Type B pancreatic cell (in vitro differentiated cells): ENCODE measurements at regions not wholly inside any gene's neighbourhood (a gene's known extent, or its start where the extent isn't known, plus 50 kb on each side); places are given as distances from the start of the nearest gene placed in this dataset.
A peak's percentile ranks its signal among the peaks of the same experiment; 100 is the strongest.

Experiments used
- DNase-seq: peaks from one replicate; pipeline ENCODE4 v3.0.0; 2021; ENCODE audit warnings: mixed read lengths; ENCODE audit not compliant: unreplicated experiment; ENCODE audit errors: extremely low spot score
- H3K27ac Mint-ChIP-seq: 2 replicates; pipeline ENCODE4 v1.8.0; 2021; ENCODE audit warnings: mild to moderate bottlenecking, mixed read lengths
- H3K27me3 Mint-ChIP-seq: 2 replicates; pipeline ENCODE4 v1.8.0; 2021; ENCODE audit warnings: mixed read lengths
- H3K36me3 Mint-ChIP-seq: 2 replicates; pipeline ENCODE4 v1.8.0; 2021; ENCODE audit warnings: mixed read lengths
- H3K4me1 Mint-ChIP-seq: one replicate; pipeline ENCODE4 v1.8.0; 2021; ENCODE audit warnings: mixed read lengths; ENCODE audit not compliant: unreplicated experiment
- H3K4me3 Mint-ChIP-seq: 2 replicates; pipeline ENCODE4 v1.8.0; 2021; ENCODE audit warnings: mild to moderate bottlenecking, mixed read lengths
- H3K9me3 Mint-ChIP-seq: 2 replicates; pipeline ENCODE4 v1.8.0; 2021; ENCODE audit warnings: mixed read lengths
- TF ChIP-seq, protein P1 (sequence below): fragments of 200-600 bp; sonication (generic); conservative IDR thresholded peaks from 2 replicates; pipeline ENCODE4 v1.5.0; 2021; ENCODE audit warnings: antibody characterized with exemption, mild to moderate bottlenecking

DNA sequence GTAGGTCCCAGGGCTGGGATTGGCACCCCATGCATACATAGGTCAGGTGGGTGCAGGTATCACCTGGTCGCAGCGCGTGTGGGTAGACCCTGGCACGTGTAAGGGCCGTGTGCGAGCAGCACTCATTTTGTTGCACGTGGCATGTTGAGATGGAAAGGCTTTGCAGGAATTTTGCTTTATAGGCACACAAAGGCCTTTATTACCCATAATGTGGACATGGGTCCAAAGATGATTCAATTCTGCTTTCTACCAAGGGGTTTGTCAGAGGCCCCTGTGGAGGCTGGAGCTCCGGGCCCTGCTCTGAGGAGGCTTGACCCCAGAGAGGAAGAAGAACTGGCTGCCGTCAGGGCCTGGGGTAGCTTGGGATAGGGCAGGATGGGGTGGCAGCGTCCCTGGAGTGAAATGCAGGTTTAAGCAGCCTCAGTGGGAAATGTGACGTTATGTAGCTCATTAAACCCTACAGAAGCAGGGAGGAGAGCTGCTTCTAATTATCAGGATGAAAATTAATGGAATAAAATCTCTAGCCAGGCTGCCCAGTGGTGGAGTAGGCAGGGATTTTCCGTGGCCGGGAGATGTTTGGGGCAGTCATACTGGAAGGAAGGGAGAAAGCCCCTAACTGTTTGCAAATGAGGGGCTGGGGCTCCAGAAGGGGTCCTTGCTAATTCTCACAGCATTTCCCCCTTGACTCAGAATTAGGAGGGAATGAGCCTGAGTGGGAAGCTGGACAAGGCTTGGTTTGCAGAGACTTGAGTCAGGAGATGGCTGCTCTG is 103.3 kb upstream of the PITX1 start:
- Mint-ChIP-seq H3K9me3 (no peaks in the 10 kb centered on the region), H3K4me3 (no peak overlapping the region), H3K27ac (no peak overlapping the region), H3K27me3 (peaks cover 56% of the 10 kb centered on the region), H3K36me3 (no peaks in the 10 kb centered on the region), H3K4me1 (peaks cover 7% of the 10 kb centered on the region)
- TF ChIP-seq, protein P1, sequence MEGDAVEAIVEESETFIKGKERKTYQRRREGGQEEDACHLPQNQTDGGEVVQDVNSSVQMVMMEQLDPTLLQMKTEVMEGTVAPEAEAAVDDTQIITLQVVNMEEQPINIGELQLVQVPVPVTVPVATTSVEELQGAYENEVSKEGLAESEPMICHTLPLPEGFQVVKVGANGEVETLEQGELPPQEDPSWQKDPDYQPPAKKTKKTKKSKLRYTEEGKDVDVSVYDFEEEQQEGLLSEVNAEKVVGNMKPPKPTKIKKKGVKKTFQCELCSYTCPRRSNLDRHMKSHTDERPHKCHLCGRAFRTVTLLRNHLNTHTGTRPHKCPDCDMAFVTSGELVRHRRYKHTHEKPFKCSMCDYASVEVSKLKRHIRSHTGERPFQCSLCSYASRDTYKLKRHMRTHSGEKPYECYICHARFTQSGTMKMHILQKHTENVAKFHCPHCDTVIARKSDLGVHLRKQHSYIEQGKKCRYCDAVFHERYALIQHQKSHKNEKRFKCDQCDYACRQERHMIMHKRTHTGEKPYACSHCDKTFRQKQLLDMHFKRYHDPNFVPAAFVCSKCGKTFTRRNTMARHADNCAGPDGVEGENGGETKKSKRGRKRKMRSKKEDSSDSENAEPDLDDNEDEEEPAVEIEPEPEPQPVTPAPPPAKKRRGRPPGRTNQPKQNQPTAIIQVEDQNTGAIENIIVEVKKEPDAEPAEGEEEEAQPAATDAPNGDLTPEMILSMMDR, result no peak
- no peak for DNase-seq

DNA sequence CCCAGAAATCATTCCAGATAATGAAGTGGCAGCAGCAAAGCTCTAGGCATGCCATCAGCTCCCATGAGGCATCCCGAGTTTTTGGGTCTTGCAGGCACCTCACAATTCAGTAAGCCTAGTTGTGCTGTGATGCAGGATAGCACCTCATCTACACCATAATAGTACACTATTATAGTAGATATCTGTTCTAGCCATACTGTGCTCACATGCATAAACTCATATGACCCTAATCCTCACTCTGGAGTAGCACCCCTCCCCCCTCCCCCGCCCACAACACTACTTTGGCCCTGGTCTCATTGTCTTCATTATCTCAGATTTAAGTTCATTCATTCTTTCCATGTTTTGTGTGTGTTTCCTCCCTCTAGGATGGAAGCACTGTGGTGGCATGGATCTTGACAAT is 102.5 kb upstream of the PITX1 start:
- Mint-ChIP-seq H3K4me3 (no peak overlapping the region), H3K36me3 (no peaks in the 10 kb centered on the region), H3K27ac (no peak overlapping the region), H3K9me3 (no peaks in the 10 kb centered on the region), H3K4me1 (peaks cover 7% of the 10 kb centered on the region), H3K27me3 (peaks cover 58% of the 10 kb centered on the region)
- no peak for DNase-seq
- TF ChIP-seq, protein P1, result no peak

DNA sequence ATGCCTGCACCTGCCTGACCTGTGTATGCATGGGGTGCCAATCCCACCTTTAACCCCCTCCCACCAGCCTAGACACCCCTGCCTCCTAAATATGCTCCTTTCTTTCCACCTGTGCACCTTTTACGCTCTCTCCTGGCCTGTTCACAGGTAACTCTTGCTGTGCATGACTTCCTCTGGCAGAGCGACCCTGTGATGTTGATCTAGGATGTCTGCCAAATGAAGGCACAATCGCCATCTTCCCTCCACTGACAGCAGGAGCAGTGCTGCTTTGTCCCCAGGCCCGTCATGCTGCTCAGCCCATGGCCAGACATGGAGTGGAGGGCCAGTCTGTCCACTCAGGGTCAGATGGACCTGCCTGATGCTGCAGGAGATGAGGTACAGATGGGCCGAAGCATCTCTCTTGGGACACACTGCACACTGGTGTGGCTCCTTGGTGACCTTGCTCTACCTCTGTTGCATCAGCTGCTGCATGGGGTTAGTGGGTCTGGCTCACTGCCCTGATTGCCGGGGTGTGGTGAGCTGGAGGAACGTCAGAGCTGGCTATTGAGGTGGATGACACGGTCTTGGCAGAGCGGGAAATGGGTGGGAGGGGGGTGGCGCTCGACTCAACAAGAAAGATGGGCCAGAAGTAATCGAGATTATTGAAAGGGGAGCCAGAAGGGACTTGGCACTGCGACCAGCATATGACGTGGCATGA is 101.7 kb upstream of the PITX1 start:
- peaks cover 7% of the 10 kb centered on the region for H3K4me1 Mint-ChIP-seq
- peaks cover 63% of the 10 kb centered on the region for H3K27me3 Mint-ChIP-seq
- no peak overlapping the region for H3K4me3 Mint-ChIP-seq
- no peaks in the 10 kb centered on the region for H3K36me3 Mint-ChIP-seq
- TF ChIP-seq, protein P1, result no peak
- no peak for DNase-seq
- no peak overlapping the region for H3K27ac Mint-ChIP-seq
- H3K9me3 Mint-ChIP-seq, result no peaks in the 10 kb centered on the region

GRCh38 chr5:135134691-135135381 is 100.8 kb upstream of the PITX1 start:
- H3K36me3 Mint-ChIP-seq, result no peaks in the 10 kb centered on the region
- H3K27me3 Mint-ChIP-seq, result peaks cover 68% of the 10 kb centered on the region
- no peak overlapping the region for H3K4me3 Mint-ChIP-seq
- H3K4me1 Mint-ChIP-seq, result peaks cover 12% of the 10 kb centered on the region
- H3K9me3 Mint-ChIP-seq, result no peaks in the 10 kb centered on the region
- H3K27ac Mint-ChIP-seq, result no peak overlapping the region
- TF ChIP-seq, protein P1, result no peak
- DNase-seq, result no peak

DNA sequence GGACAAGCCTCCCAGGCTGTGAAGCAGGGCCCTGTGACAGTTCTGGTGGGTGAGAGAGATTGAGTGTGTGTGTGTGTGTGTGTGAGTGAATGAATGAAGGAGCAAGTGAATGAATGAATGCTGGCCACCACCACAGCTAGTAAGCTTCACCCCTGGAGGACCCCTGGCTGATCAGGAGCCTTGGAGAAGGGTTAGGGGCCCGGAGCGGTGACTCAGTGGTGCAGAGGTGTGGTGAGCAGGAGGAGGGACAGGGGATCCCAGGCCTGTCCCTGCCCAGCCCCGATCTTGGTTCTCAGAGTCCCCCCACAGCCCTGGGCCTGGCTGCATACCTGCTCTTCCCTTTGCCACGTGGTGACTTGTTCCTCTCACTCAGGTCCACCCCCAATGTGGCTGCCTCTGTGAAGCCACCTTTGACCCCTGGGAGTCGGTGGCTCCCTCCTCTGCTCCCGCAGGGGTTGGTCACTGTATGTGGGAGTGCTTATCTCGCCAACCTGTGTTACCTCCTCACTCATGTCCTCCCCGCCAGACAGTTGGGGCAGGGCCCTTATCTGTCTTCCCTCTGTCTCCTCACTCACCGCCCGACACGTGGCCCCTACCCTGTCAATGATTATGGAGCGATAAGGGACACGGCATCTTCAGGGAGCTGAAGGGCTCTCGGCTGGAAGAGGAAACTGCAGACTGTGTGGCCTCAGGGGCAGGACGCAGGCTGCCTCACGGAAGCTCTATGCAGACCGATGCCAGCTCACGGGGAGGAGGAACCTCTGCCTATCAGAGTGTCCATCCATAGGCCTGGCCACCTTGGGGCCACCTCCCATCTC is 99.9 kb upstream of the PITX1 start:
- Mint-ChIP-seq H3K27ac (peak overlapping the region; percentile 26), H3K27me3 (peaks cover 68% of the 10 kb centered on the region), H3K4me1 (peaks cover 6% of the 10 kb centered on the region), H3K4me3 (no peak overlapping the region), H3K36me3 (no peaks in the 10 kb centered on the region), H3K9me3 (no peaks in the 10 kb centered on the region)
- DNase-seq, result no peak
- TF ChIP-seq, protein P1, result no peak
